ENCODE measurements at regions not wholly inside any gene's neighbourhood (a gene's known extent, or its start where the extent isn't known, plus 50 kb on each side); places are given as distances from the start of the nearest gene placed in this dataset.

DNA sequence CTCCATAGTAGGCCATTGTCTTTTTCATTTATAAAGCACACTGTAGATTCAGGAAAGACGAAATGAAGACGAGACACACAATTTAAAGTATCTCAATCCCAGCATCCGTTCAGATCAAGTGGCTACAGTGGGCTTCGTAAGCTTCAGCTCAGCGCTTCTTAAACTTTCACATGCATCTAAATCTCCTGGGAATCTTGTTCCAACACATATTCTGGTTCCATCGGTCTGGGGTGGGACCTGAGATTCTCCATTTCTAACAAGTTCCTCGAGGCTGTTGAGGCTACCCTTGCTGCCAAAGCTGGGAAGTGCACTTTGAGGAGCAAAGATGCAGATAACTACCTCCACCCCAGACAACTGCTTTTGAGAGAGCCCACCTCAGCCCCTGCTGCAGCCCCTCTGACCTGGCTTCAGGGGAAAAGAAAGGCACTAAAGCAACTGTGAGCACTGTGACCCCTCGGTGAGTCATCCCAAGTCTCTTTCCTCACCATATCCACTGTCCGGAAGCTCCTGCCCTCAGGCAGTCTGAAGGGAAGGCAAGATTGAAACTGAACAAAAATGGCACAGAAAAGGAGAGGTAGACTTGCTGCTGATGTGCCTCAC, 201.1 kb upstream of the FBXO11 start:
- DNase-seq (ENCODE audit: low spot score), result peak; percentile 33

DNA sequence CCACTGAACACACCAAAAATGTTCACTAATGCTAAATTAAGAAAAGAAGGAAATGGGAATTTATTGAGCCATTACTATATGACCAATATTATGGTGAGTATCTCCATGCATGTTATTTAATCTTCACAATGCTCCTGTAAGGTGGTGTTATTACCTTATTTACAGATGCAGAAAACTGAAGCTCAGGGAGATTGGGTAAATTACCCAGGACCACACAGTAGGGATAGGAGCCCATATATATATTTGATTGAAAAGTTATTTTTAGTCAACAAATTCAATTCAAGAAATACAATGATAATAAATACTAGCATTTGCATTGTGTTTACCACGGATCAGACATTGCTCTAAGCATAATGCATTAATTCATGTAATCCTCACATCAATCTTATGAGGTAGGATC, 202.2 kb upstream of the FBXO11 start:
- no peak for DNase-seq (ENCODE audit: low spot score)

DNA sequence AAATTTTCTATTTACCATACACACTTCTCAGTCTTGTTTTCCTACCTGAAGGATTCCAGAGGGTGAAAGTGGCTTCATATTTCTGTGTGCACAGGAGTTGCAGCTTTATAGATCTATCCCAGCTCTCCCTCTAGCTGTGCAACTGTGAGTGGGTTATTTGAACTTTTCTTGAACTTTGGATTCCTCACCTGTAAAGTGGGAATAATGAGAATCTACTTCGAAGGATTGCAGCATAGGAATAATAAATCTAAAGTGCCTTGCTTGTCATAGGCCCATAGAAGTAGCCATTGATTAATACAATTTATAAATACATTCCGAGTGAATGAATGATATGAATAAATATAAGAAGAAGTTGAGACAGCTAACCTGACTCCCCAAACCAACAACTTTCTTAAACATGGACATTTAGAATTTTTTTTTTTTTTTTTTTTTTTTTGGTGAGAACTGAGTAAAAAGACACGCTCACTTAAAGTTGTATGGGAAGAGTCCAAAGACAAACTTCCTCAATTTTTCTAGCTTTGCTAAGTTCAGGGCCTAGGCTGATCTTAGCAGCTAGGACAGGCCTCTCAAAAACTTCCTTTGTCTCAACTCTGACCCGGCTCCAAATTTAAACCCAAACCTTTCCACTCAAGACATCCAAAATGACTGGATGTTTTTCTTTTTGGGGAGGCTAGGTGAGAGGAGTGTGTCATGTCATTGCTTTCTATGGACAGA, 203.3 kb upstream of the FBXO11 start:
- no peak for DNase-seq (ENCODE audit: low spot score)

DNA sequence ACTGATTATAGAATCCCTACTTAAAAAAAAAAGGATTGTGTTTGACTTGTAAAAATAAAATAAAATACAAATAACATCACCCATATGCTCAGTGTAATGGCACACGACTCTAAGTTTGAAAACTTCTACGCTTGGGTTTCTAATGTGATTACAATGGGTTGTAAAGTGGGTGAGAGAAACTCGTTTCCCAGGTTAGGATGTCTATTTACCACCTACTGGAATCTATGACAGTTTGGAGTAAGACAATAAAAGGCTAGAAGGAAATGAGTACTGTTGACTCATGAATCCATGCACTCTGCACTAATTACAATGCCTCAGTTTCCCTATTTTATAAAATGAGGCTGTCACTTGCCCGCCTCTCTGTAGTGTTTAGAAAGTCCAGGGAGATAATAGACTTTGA, 204.0 kb upstream of the FOXN2 start:
- DNase-seq (ENCODE audit: low spot score), result no peak

DNA sequence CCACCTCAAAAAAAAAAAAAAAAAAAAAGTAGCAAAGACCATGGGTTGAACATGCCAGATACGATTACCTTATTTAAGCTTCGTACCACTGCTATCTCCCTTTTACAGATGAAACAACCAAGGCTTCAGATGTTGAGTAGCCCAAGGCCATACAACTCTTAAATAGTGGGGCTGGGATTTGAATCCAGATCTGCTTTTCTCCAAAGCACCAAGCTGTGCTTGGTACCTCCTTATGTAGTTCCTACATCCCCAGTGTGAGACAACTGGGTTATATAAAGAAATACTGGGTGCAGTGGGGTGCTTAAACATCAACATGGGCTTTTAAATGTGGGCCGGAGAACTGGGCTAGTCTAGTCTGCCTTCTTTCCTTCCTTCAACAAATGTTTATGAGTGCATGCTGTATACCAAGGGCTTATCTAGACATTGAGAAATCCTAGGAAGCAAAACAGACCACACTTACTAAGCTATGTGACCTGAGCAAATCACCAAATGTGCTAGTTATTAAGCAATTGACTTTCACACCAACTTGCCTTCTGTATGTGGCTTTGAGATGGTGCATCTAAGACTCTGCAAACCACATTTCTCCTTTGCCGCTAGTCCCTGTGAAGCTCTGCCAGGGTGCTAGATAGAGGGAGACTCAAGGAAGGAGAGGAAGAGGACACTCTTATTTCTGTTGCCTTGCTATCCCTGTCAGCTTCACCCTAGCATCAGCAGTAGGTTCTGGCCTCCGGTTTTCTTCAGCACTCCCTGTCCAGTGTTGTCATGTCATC, 201.4 kb upstream of the FOXN2 start:
- no peak for DNase-seq (ENCODE audit: low spot score)

DNA sequence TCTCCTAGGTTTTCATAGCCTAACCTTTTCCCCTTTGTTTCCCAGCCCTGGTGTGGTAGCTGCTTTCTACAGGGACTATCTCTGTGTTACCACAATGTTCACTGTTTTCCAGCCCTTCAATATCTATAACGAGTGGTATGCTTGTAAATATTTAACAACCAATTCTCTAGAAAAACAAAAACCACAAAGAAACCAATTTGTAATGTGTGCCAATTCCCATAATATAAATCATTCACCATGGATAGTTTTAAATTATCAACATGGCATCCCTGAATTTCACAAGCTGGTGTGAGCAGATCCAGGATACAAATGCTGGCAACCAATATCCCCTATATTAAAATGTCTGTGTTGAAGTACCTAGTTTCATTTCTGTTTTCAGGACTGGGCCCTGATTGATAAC, 200.7 kb upstream of the FOXN2 start:
- no peak for DNase-seq (ENCODE audit: low spot score)

DNA sequence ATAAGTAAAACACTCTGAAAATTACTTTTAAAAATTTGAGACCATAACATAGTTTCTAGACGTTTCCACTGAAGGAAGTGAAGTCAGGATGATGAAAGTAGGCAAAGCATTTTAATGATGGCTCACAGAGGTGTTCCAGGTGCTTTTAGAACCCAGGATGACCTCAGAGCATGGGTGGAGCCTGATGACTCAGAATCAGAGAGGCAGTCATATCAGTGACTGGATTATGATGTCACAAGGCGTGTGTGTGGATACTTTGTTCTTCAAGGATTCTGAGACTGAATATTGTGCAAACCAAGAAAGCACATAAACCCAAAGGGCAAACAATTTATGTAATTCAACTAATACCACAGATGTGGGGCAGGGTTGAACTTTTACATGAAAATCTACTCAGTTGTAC, 200.2 kb upstream of the FOXN2 start:
- peak; percentile 37 for DNase-seq (ENCODE audit: low spot score)

DNA sequence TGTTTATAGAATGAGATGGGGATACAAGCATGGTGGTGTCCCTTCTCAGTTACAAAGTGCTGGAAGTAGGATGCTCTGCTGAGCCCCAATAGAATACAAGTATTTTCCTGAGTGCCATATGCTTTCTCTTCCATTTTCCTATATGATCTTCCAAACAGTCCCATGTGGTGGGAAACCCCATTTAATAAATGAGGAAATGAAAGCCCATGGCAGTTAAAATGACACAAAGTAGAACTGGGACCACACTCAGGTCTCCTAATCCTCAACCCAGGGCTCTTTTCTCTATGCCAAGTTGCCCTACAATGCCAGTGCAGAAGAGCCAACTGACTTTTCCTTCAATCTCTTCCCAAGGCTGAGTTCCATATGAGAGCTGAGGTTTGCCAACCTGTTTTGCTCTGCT, 198.0 kb upstream of the FOXN2 start:
- no peak for DNase-seq (ENCODE audit: low spot score)

DNA sequence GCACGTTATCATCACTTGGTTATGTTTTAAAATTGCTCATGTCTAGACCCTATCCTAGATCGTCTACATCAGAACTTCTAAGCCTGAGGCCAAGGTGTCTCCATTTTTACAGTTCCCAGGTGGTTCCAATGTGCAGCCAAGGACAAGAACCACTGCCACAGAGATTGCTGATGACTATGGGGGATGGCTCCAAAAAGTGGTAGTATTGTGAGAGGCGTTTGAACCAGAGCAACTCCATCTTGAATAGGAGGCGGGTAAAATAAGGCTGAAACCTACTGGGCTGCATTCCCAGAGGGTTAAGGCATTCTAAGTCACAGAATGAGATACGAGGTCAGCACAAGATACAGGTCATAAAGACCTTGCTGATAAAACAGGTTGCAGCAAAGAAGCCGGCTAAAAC, 195.6 kb upstream of the FOXN2 start:
- DNase-seq (ENCODE audit: low spot score), result no peak

DNA sequence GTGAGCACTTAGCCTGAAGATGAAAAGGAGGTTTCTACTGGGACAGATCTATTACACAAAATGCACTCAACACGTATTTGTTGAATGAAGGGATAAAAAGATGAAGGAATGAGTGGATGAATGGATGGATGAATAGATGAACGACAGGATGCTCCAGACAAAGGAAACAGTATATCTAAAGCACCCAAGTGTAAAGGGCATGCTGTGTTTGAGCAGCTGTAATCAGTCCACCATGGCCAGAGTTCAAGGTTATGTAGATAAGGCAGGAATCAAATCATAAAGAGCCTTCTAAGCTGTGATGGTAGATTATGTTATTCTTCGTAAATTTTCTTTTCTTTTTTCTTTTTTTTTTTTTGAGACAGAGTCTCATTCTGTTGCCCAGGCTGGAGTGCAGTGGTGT, 194.4 kb upstream of the FOXN2 start:
- no peak for DNase-seq (ENCODE audit: low spot score)

DNA sequence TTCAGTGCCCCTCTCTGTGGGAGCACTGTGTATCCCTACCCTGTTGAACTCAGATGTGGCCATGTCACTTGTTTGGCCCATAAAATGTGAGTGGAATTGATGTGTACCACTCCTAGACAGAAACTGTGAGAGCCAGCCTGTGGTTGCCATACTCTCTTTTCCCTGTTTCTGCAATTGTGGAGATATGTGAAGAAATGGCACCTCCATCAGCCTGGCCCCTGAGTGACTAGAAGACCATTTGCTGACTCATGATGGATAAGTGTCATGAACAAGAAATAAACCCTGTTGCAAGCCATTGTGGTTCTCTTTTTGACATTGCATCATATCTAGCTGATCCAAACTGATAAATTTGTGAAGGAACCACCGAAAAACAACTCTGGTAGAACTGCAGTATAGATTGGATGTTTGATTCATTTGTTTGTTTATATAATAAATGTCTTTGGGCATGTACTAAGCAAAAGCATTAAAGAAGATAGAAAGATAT, 193.7 kb upstream of the FOXN2 start:
- no peak for DNase-seq (ENCODE audit: low spot score)

DNA sequence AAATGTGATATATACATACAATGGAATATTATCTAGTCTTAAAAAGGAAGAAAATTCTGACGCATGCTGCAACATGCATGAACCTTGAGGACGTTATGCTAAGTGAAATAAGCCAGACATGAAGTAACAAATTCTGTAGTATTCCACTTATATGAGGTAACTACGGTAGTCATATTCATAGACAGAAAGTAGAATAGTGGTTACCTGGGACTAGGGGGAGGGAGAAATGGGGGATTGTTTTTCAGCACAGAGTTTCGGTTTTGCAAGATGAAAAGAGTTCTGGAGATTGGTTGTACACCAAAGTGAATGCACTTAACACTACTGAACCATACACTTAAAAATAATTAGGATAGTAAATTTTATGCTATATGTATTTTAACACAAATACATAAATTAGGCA, 192.3 kb upstream of the FOXN2 start:
- no peak for DNase-seq (ENCODE audit: low spot score)

DNA sequence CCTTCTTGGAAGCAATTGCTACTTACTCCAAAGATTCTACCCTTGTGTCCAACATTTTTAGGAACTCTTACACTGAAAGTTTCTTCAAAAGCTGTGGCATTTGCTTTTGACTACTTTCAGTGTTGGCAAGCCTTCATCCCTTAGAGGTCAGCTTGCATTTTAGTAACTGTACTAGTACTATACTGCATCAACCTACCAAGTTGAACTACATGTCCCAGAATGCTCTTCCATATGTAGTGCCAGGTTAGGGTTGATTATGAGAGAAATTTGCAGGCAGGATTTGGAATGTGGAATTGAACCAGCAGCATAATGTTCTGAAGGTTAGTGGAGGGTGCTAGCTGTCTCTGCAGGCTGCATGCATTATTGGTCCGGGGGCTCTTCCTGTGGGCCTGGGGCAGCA, 189.9 kb upstream of the FOXN2 start:
- no peak for DNase-seq (ENCODE audit: low spot score)

DNA sequence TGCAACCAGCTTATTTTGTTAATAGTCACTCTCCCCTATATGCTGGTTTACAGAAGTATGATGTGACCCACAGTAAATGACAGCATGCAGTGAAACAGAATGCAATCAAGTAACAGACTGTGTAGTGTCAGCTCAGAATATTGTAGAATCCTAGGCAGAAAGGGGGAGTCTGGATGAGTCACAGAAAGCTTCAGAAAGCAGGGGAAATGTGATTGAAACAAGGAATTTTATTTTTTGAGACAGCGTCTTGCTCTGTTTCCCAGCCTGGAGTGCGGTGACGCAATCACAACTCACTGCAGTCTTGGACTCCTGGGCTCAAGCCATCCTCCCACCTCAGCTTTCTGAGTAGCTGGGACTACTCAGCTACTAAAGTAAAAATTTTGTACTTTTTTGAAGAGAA, 188.3 kb upstream of the FOXN2 start:
- DNase-seq (ENCODE audit: low spot score), result no peak

DNA sequence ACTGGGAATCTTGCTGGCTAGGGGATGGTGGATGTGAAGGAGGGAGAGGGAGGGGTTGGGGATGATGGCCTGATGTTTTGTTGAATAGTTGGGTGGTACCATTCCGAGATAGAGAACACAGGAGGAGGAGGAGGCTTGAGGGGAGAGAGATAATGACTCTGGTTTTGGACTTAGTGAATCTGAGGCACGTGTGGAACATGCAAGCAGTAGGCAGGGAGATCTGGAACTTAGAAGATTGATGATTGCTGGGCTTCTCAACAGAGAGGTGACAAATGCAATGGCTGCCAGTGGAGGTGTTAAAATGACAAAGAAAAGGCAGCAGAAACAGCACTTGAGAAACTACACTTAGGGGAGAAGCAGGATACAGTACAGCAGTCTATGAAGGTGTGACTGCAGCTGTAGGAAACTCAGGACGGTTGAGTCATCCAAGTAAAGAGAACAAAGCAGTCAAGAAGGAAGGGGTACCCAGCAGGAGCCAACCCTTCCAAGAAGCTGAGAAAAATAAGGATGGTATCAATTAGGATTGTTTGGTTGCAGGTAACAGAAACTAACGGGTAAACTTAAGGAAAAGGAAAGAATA, 186.8 kb upstream of the FOXN2 start:
- DNase-seq (ENCODE audit: low spot score), result no peak

DNA sequence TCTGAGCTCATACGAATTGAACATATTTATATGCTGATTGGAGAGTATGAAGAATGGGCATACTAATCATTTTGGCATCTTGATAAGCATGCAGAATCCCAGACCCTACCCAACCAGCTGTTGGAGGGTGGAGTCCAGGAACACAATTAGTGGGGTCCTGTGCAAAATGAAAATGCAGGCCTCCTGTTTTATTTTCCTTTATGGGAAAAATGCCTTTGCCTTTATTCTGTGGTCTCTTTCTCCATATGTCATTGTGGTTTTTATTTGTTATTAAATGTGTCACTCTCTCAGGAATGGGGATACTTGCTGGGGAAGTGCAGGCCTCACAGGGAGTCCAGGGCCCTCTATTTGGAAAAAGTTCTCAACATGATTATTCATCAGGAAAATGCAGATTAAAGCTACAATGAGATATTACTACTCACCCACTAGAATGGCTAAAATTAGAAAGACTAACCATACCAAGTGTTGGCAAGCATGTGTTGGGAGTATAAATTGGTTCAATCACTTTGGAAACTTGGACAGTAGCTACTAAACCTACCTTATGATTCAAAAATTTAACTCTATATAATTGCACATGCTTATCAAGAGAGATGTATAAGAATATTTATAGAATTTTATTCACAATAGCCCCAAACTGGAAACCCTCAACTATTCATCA, 185.1 kb upstream of the FOXN2 start:
- no peak for DNase-seq (ENCODE audit: low spot score)

DNA sequence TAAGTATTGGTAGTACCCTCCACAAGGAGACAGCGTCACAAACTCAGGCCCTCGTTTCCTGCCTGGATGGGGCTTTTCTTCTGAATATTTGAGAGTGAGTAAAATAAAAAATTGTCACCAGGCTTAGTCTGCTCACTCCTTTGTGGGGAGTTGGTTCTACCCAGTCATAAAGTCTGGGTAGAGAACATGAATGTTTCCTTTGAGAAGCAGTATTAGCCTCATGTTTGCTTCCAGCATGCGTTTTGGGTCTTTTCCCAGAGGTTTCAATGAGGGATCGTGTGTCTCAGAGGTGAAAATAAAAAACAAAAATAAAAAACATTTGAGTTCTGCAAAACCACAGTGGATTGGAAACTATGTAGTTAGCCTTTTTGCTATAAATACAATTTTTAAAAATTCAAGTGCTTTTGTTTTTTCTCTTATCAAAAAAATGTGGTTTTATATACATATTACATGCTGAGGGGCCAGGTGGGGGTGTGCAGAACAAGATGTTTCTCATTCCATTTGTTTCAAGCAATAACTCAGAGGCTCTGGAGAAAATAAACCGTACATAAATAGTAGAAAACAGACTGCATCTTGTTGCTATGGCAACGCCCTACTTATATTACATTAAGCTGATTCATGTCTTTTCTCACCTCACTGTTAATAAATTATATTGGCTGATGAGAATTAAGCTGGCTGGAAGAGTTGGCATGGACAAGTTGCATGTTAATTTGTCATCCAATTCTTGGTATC, 182.8 kb upstream of the FOXN2 start:
- peak; percentile 43 for DNase-seq (ENCODE audit: low spot score)

DNA sequence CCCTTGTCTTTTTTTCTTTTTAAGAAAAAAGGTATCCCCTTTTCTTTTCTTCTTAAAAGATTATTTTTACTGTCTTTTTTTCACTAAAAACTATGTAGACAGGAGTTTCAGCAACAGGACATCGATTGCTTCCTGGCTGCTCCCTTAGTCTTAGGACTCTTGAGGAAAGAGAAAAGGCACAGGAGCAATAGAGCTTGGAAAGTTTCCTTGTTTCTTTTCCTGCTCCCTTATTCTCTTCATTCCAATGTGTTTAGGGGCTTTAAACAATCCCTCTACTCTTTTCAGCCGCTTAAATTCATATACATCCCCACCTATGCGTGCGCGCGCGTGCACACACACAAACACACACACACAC, 182.2 kb upstream of the FOXN2 start:
- DNase-seq (ENCODE audit: low spot score), result no peak

DNA sequence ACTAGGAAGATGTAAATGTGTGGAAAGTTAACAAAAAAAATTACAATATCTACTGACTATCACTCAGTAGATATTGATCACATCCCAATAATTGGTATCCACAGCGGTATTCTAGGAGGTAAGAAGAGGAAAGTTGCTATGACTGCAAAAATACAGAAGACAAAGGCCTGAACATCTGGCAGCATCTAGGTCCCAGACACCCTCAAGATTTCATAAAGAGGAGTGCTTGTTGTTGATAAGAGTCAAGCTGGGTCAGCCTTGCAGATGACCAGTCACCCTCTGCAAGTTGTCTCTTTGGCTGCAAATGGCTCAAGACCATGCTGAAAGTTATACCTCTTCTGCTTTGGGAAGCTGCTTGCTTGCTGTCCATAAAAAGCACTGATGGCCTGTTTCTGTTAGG, 179.8 kb upstream of the FOXN2 start:
- DNase-seq (ENCODE audit: low spot score), result no peak

DNA sequence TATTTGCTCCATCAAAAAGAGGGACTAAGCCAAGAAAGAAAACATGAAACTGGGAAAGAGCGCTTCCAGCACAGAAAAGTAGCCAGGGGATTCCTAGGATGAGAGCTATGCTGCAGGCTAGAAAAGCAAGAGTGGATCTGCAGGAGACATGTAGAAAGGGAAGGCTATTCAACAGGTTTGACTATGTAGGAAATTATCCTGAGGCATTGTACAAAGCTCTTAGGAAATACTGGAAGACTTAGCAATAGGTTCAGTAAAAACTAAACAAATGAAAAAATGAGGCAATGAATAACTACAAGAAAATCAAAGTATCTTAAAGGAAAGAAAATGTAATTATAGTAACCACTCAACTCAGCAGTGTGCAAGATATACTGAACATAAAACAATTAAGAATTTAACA, 178.7 kb upstream of the FOXN2 start:
- no peak for DNase-seq (ENCODE audit: low spot score)

DNA sequence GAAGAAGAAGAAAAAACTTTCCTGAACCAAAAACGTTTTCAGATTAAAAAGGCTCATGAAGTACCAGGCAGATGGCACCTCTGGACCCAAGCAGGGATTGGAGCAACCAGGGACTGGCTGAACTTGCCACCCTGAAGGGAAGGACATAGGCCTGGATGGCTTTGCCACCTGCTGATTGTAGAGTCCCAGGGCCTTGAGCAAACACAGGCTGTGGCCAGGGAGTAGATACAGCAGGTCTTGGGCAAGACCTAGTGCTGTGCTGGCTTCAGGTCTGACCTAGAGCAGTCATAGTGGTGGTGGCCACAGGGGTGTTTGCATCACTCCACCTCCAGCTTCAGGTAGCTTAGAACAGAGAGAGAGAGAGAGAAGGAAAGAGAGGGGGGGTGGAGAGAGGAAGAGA, 176.7 kb upstream of the FOXN2 start:
- no peak for DNase-seq (ENCODE audit: low spot score)

DNA sequence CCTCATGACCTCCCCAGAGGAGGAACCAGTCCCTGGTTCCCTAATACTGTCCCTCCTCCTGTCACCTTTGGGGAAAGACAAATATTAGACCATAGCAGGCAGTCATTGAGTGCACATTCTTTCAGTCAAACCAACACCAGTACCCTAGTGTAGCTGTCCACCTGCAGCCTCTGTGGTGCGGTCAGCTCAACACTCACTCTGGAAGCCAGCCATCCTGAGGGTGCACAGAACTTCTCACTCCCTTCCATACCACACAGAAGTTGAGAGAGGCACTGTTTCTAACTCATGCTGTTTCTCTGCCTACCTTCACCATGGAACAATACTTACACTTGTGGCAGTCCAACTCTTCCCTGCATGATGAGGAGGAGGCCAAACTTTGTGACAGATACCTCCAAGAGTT, 175.6 kb upstream of the FOXN2 start:
- DNase-seq (ENCODE audit: low spot score), result no peak
